Smooth muscle cell (in vitro differentiated cells): ENCODE measurements at regions not wholly inside any gene's neighbourhood (a gene's known extent, or its start where the extent isn't known, plus 50 kb on each side); places are given as distances from the start of the nearest gene placed in this dataset.

Experiments used
- DNase-seq: peaks from one replicate; lab custom pipeline; 2025; ENCODE audit not compliant: unreplicated experiment; lab: John Stamatoyannopoulos, UW
- H2AFZ ChIP-seq: fragments of 200-600 bp; sonication (generic); 2 replicates; pipeline ENCODE4 v1.6.0; 2016; ENCODE audit warnings: antibody characterized with exemption, low read depth, mild to moderate bottlenecking
- H3F3A ChIP-seq: fragments of 200-600 bp; sonication (generic); 2 replicates; pipeline ENCODE4 v1.6.0; 2017; ENCODE audit warnings: antibody characterized with exemption, low read depth
- H3K27ac ChIP-seq: fragments of 200-600 bp; sonication (generic); 2 replicates; pipeline ENCODE4 v1.5.1; 2016; ENCODE audit warnings: low read depth, mild to moderate bottlenecking
- H3K27me3 ChIP-seq: fragments of 200-600 bp; sonication (generic); 2 replicates; pipeline ENCODE4 v1.6.1; 2016; ENCODE audit warnings: low read depth, mild to moderate bottlenecking
- H3K36me3 ChIP-seq: fragments of 200-600 bp; sonication (generic); 2 replicates; pipeline ENCODE4 v1.5.1; 2016; ENCODE audit warnings: low read depth
- H3K4me1 ChIP-seq: fragments of 200-600 bp; sonication (generic); 2 replicates; pipeline ENCODE4 v1.5.1; 2016; ENCODE audit warnings: low read depth
- H3K4me2 ChIP-seq: fragments of 200-600 bp; sonication (generic); 2 replicates; pipeline ENCODE4 v1.6.0; 2016; ENCODE audit warnings: mild to moderate bottlenecking
- H3K4me3 ChIP-seq: fragments of 200-600 bp; sonication (generic); 2 replicates; pipeline ENCODE4 v1.5.1; 2016; ENCODE audit warnings: mild to moderate bottlenecking
- H3K79me2 ChIP-seq: fragments of 200-600 bp; sonication (generic); 2 replicates; pipeline ENCODE4 v1.6.0; 2016; ENCODE audit warnings: low read depth, mild to moderate bottlenecking
- H3K9ac ChIP-seq: fragments of 200-600 bp; sonication (generic); 2 replicates; pipeline ENCODE4 v1.6.0; 2016; ENCODE audit warnings: low read depth
- H3K9me3 ChIP-seq: fragments of 200-600 bp; sonication (generic); replicated peaks from 2 replicates; pipeline ENCODE4 v1.5.1; 2016; ENCODE audit warnings: low read depth
- H4K20me1 ChIP-seq: fragments of 200-600 bp; sonication (generic); 2 replicates; pipeline ENCODE4 v1.6.0; 2016; ENCODE audit warnings: low read depth
- CTCF ChIP-seq: fragments of 200-600 bp; sonication (generic); IDR thresholded peaks from 2 replicates; pipeline ENCODE4 v1.5.1; 2017; ENCODE audit warnings: borderline replicate concordance, mild to moderate bottlenecking, antibody characterized with exemption; ENCODE audit not compliant: insufficient read depth, poor library complexity, severe bottlenecking
- WGBS: methylation state at CpG from one replicate; pipeline ENCODE4 v1.1.7; 2016; ENCODE audit warnings: low lambda C conversion rate; 5-methylcytosine and 5-hydroxymethylcytosine counted together

GRCh38 chrX:20756585-20756984 is 489.9 kb upstream of the RPS6KA3 start:
- no peak for TF ChIP-seq CTCF
- H3K9me3 ChIP-seq, result no peaks in the 10 kb centered on the region
- no peaks in the 10 kb centered on the region for H3K27me3 ChIP-seq
- no peaks in the 10 kb centered on the region for H3F3A ChIP-seq
- WGBS, result 83% methylated on average over 1 of the region's 1 CpG
- H3K4me3 ChIP-seq, result no peak overlapping the region
- H3K4me2 ChIP-seq, result no peak overlapping the region
- H2AFZ ChIP-seq, result no peak overlapping the region
- no peak overlapping the region for H3K9ac ChIP-seq
- DNase-seq, result no peak
- no peak overlapping the region for H3K27ac ChIP-seq
- no peaks in the 10 kb centered on the region for H4K20me1 ChIP-seq
- no peaks in the 10 kb centered on the region for H3K4me1 ChIP-seq
- no peaks in the 10 kb centered on the region for H3K79me2 ChIP-seq
- H3K36me3 ChIP-seq, result no peaks in the 10 kb centered on the region

DNA sequence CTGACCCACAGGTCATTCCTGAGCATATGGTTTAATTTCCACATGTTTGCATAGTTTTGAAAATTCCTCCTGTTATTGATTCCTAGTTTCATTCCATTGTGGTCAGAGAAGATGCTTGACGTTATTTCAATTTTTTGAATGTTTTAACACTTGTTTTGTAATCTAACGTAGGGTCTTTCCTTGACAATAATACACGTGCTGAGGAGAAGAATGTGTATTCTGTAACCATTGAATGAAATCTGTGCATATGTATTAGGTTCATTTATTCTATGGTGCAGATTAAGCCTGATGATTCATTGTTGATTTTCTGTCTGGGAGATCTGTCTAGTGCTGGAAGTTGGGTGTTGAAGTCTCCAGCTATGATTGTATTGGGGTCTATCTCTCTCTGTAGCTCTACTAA is 486.4 kb upstream of the RPS6KA3 start:
- WGBS, result 60% methylated on average over 3 of the region's 3 CpGs
- no peak overlapping the region for H2AFZ ChIP-seq
- no peak overlapping the region for H3K4me3 ChIP-seq
- no peak for TF ChIP-seq CTCF
- H3K4me2 ChIP-seq, result no peak overlapping the region
- H4K20me1 ChIP-seq, result no peaks in the 10 kb centered on the region
- H3K27ac ChIP-seq, result no peak overlapping the region
- no peak for DNase-seq
- no peaks in the 10 kb centered on the region for H3K27me3 ChIP-seq
- H3K36me3 ChIP-seq, result no peaks in the 10 kb centered on the region
- H3K9me3 ChIP-seq, result no peaks in the 10 kb centered on the region
- no peaks in the 10 kb centered on the region for H3K4me1 ChIP-seq
- H3K9ac ChIP-seq, result no peak overlapping the region
- H3K79me2 ChIP-seq, result no peaks in the 10 kb centered on the region
- no peaks in the 10 kb centered on the region for H3F3A ChIP-seq

GRCh38 chrX:20746690-20747089 is 480.0 kb upstream of the RPS6KA3 start:
- H3K79me2 ChIP-seq, result no peaks in the 10 kb centered on the region

More at GRCh38 chrX:20746690-20747089, 480.0 kb upstream of the RPS6KA3 start:
- Histone ChIP-seq H3F3A (no peaks in the 10 kb centered on the region), H3K27me3 (no peaks in the 10 kb centered on the region), H3K4me1 (no peaks in the 10 kb centered on the region), H3K27ac (no peak overlapping the region), H3K4me3 (no peak overlapping the region), H3K9ac (no peak overlapping the region), H3K4me2 (no peak overlapping the region), H3K36me3 (no peaks in the 10 kb centered on the region), H4K20me1 (no peaks in the 10 kb centered on the region), H3K9me3 (no peaks in the 10 kb centered on the region), H2AFZ (no peak overlapping the region)
- 75% methylated on average over 1 of the region's 1 CpG for WGBS
- DNase-seq, result no peak
- no peak for TF ChIP-seq CTCF
